ENCODE measurements at regions not wholly inside any gene's neighbourhood (a gene's known extent, or its start where the extent isn't known, plus 50 kb on each side); places are given as distances from the start of the nearest gene placed in this dataset.

- peak; percentile 37 for DNase-seq (ENCODE audit: low read depth)
Observed at GRCh38 chr3:178385280-178385952, 150.8 kb upstream of the KCNMB2 start.

- no peak for DNase-seq (ENCODE audit: low read depth)
Observed at GRCh38 chr3:178386401-178386800, 149.8 kb upstream of the KCNMB2 start.

- DNase-seq (ENCODE audit: low read depth): no peak
Observed at GRCh38 chr3:178386880-178387279, 149.4 kb upstream of the KCNMB2 start.

DNA sequence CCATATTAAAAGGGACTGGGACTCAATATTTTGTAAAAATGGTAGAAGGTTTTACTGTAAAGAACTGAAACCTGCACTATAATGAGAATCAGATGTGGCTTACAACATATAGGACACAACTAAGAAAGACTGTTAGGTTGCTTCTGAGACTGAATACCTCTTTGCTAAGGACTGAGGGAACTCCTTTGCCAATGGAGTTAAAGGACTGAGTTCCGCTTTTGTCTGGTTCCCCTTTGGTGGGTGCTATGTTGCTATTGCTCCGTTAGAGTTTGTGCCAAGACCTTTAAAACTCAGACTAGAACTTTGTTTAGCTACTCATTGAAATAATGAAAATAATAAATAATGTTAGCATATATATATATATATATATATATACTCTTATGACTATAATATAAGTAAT is 147.8 kb upstream of the KCNMB2 start:
- no peak for DNase-seq (ENCODE audit: low read depth)

DNA sequence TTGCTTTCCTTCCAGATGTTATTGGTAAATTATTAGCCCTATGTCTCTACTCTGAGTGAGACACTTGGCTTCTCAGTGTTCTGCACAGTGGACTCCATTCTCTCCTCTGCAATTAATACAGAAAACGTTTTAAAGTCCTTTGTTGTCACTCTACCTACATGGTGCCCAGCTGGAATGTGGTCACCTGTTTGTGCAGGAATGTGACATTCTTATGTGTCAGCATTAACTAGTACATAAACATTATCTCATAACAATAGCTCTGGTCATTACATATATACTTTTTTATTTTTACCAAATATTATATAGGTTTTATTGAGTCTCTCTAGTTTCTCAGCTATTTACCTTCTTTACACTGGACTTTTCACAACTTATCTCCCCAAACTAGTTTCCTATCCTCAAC is 147.0 kb upstream of the KCNMB2 start:
- no peak for DNase-seq (ENCODE audit: low read depth)

DNA sequence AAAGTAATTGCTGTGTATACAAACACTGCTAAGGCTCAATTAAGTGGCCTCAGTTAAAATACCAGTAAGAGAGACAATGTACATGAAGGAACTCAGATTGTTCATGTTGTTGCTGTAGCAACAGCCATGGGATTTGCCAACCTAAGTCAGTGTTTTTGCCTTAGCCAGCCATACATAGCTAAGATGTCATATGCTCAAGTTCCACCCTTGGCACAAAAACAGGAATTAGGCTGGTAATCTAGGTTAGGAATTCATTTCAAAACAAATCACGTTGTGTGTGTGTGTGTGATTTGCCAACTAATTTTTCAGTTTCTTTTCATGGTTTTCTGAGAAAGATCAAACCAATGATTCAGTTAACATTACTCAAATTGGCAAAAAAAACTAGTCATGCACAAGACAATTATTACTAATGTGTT is 143.7 kb upstream of the KCNMB2 start:
- DNase-seq (ENCODE audit: low read depth): no peak

DNA sequence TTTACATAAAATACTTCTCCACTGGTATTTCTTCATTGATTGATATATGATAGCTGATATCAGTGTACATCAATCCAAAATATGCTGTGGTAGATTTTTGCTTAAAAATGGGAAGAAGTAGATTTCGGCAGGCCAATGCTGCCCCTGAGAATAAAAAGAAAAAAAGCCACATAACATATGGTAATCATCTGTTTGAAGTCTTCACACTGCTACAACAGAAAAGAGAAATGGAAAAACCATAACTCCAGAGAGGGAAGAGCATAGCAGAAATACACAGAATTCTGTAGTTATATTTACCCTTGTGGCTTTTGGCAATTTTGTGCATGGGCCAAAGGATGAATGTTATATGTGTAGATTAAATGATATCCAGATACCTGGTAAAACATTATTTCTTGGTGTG is 143.1 kb upstream of the KCNMB2 start:
- DNase-seq (ENCODE audit: low read depth): no peak

GRCh38 chr3:178393824-178394223 is 142.4 kb upstream of the KCNMB2 start:
- DNase-seq (ENCODE audit: low read depth): peak; percentile 19

GRCh38 chr3:178396318-178396717 is 139.9 kb upstream of the KCNMB2 start:
- DNase-seq (ENCODE audit: low read depth): no peak

- DNase-seq (ENCODE audit: low read depth): no peak
Observed at GRCh38 chr3:178397202-178397601, 139.0 kb upstream of the KCNMB2 start.

DNA sequence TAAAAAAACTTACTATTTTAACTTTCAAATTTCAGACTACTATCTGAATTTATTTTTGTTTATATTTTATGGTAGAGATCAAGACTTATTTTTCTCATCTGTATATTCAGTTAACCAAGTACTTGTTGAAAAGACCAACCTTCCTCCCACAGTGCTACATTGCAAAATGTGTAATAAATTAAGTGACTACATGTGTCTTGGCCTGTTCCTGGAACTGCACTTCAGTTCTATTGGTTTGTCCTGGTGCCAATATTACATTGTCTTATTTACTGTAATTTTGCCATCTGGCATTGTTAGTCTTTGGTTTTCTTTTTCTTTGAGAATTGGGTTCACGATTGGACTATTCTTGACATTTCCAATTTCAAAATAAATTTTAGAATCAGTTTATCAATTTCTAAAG is 138.4 kb upstream of the KCNMB2 start:
- no peak for DNase-seq (ENCODE audit: low read depth)

DNA sequence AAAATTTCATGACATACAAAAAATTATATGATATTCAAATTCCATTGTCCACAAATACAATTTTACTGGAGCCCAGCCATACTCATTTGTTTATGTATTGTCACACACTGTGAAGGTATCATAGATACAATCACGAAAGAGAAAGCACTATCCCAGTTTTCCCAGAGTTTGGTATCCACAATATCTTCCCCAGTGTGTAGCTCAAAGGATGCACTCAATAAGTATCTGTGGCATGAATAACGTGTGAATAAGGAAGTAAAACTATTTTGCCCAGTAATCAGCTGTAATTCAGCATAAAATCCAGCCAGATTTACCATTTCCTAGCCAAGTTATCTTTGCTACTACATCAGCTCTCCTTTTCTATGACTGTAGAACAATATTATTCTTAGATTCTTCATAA is 131.3 kb upstream of the KCNMB2 start:
- DNase-seq (ENCODE audit: low read depth): no peak

GRCh38 chr3:178405531-178405930 is 130.7 kb upstream of the KCNMB2 start:
- DNase-seq (ENCODE audit: low read depth): peak; percentile 20

GRCh38 chr3:178406206-178406605 is 130.0 kb upstream of the KCNMB2 start:
- no peak for DNase-seq (ENCODE audit: low read depth)

GRCh38 chr3:178415384-178415783 is 120.9 kb upstream of the KCNMB2 start:
- DNase-seq (ENCODE audit: low read depth): no peak

GRCh38 chr3:178417736-178418135 is 118.5 kb upstream of the KCNMB2 start:
- DNase-seq (ENCODE audit: low read depth): no peak

- DNase-seq (ENCODE audit: low read depth): no peak
Observed at GRCh38 chr3:178419071-178419470, 117.2 kb upstream of the KCNMB2 start.

- no peak for DNase-seq (ENCODE audit: low read depth)
Observed at GRCh38 chr3:178420033-178420432, 116.2 kb upstream of the KCNMB2 start.

DNA sequence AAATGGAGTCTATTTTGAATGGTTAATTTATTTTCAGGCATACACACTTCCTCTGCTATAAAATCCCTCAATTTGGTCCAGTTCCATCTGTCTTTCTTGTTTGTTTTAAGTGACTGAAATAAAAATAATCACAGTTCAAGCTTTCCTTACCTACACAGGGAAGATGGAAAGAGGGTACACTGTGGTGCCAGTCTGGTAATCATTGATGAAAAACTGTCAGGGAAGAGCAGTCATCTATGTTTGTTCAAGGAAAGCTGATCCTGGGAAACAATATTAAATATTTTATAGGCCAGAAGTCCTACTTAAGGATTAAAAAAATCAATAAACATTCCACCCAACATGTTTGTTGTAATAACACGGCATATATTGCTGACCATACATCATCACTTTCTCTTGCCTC is 115.2 kb upstream of the KCNMB2 start:
- DNase-seq (ENCODE audit: low read depth): no peak

DNA sequence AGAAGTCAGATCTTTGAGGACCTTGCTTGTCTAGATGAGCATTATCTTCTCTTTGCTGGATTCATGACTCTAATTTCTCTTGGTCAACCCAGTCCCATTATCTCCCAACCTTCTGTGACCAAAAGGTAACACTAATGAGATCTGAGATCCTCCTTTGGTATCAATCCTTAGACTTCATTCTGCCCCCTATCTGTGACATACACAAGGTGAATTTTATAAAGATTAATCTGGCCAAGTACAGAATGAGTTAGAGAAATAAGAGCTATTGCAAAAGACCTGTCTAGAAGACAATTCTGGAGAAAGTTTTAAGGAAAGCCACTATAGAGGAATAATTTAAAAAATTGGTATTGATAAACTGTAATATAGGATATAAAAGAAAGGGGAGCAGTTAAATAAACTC is 113.8 kb upstream of the KCNMB2 start:
- DNase-seq (ENCODE audit: low read depth): no peak

- DNase-seq (ENCODE audit: low read depth): no peak
Observed at GRCh38 chr3:178428037-178428436, 108.2 kb upstream of the KCNMB2 start.

DNA sequence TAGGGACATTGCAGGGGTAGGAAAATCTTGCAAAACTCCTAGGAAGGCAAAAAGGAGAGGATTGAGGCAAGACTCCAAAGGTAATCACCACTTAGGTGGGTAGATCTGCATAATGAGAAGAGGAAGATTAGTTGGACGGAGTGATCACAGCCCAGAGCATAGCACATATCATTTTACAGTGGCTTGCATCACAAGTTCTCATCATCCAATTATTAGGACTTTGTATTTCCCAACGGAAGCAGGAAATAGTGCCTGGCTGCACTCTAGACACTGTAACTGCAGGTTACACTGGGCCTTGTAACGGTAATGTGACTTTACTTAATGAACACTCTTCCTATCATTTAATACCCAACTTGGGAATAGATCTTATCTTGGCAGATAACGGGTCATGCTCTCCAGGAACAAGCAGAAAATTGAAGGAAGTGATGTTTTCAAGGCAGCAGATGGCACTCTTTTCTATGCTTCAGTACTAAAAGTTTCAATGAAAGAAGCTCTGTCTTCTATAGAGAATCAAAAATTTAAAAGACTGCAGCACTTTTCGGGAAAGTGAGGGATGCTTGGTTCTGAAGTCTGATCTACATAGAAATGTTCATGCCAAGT is 101.9 kb upstream of the KCNMB2 start:
- peak; percentile 43 for DNase-seq (ENCODE audit: low read depth)

DNA sequence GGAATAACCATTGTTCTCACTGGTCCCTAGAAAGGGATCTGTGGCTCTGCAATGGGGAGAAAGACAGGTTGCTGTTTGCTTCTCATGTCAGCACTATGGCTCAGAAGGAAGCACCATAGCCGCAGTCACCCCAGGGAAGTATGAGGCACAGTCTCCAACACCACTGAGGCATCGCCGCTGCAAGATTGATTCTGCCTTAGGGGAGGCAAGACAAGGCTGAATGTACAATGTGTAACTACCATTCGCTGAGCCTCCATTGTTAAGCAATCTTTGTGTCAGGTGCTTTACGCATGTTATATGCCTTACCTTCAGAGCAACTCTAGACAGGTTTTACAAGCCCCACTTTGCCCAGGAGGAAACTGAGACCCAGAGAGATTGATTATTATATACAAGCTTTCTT is 100.7 kb upstream of the KCNMB2 start:
- no peak for DNase-seq (ENCODE audit: low read depth)

GRCh38 chr3:178436773-178437172 is 99.5 kb upstream of the KCNMB2 start:
- peak; percentile 65 for DNase-seq (ENCODE audit: low read depth)

Data from RPMI7951 (cell line).